Activated CD8-positive, alpha-beta memory T cell treated with anti-CD3 and anti-CD28 coated beads, Interleukin-2, amount 50 U/mL, for 48 hours (primary cell): ENCODE measurements at regions not wholly inside any gene's neighbourhood (a gene's known extent, or its start where the extent isn't known, plus 50 kb on each side); places are given as distances from the start of the nearest gene placed in this dataset.
A peak's percentile ranks its signal among the peaks of the same experiment; 100 is the strongest.

Experiments
- DNase-seq: peaks from one replicate; pipeline ENCODE4 v3.0.0-alpha.2; 2020

DNA sequence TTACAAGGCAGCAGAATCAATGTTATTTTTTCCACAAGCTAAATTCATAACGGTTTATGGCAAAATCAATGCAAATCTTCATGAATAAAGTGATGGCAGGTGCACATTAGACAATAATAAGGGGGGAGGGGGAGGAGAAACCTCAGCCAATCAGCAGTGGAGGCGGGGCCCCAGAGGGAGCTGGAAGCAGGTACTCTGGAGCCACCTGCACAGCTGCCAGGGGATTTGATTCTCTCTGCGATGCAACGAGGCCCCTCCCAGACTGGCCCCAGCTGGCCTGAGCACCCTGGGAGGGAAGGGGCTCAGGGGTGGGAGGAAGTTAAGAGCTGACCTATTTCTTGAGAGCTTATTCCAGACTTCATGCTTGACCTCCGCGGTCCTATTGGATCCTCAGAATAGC, 127.8 kb upstream of the IGSF21 start:
- no peak for DNase-seq

DNA sequence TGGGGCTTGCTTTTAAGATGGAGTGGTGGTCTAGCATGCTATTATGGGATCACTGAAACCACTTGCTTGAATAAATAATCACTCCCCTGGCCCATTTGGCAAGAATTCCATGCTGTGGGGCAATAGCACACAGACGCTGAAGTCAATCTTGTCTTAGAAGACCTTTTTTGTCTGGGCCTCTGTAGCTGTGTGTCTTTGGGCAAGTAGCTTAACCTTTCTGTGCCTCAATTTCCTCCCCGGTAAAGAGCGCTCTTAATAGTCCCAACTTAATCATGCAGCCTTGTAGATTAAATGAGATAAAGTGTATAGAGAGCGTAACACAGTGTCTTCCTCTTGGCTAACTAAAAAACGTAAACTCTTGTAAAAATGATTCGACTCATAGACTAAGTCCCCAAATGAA, 125.4 kb upstream of the IGSF21 start:
- no peak for DNase-seq

DNA sequence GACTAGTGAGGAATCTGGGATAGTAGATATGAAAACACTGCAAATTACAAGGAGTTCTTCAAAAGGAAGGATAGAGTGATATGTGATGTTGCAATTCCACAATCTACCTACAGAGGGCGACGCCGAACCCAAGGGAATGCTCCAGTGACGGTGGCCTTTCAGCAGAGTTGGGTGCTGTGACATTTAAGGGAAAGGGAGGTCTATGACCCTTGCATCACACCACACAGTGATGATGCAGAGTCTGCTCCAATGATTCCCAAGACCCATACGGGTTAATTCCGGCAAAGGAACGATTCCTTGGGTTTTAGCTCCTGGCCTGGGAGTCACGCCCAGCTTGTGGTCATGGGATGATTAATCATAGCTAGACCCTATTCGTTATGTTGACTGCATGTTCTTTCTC, 123.0 kb upstream of the IGSF21 start:
- peak; percentile 62 for DNase-seq

DNA sequence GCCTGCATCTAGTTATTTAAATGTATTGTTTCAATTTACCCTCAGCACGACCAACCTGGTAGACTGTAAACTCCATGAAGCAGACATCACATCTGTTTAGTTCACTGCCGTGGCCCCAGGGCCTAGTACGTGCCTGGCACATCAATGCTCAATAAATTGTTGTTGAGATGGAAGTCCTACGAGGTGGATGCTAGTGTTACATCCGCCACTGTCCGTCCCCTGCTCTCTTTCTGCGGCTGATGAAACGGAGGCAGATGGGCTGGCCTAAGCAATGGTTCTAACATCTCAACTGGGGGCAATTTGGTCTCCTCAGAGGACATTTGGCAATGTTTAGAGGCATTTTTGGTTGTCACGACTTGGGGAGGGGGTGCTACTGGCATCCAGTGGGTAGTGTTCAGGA, 121.4 kb upstream of the IGSF21 start:
- no peak for DNase-seq

DNA sequence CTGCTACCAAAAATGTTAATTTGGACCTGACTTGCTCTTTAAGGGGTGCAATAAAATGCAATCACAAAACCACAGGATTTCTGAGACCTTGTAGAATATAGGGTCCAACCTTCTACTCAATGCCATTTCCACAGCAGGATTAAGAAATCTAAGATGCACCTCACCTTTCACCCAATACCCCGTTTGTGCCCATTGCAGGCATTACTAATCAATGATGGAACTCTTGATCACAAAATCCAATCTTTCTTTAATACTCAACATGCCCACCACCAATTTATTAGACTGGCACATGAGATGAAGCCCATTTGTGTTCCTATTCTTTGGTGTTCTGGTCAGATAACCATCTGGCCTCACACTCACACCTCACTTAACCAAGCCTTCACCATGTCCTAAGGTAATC, 117.2 kb upstream of the IGSF21 start:
- DNase-seq: no peak

DNA sequence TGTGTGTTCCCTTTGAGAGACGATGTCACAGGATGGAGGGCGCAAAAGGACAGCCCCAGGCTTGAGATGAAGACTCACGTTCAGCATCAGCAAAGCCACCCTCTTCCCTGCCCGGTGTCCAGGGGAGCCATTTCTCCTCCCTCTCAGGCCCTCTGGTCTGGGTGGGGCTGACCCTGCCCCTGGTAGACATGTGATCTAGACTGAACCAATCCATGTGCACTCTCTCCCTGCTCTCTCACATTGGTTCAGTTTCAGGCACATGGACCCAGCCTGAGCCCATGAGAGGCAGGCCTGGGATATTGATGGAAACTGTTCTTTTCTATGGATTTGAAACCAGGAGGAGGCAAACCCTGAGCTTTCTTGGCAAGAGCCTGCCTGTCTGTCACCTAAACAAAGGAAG, 115.6 kb upstream of the IGSF21 start:
- DNase-seq: no peak

DNA sequence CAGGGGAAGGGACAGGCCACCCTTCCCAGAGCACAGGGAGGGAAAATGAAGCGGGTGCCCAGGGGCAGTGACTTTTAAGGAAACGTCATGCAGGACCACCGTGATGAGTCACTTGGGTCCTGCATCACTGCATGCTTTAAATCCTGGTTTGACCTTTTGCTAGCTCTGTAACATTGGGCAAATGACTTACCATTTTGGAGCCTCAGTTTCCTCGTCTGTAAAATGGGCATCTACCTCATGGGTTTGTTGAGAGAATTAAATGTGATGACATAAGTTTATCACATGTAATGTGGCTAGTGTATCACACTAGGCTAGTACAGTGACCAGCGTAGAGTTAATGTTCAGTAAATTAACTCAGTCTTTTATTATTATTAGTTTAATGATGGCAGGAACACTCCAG, 114.8 kb upstream of the IGSF21 start:
- no peak for DNase-seq

DNA sequence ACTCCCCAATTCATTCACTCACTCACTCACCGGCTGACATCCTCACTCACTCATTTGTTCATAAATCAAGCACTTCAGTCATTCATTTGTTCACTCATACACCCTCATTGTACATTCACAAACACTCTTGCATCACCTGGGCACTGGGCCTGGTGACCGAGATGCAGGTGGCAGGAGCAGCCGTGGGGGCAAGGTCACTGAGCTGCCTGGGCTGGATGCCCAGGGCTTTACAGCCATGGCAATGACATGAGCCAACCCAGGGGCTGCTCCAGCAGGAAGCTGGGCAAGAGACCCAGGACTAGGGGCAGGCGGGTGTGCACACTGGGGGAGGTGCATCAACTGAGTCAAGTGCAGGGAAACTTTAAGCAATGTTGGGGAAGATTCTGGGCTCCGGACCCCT, 113.6 kb upstream of the IGSF21 start:
- DNase-seq: no peak

DNA sequence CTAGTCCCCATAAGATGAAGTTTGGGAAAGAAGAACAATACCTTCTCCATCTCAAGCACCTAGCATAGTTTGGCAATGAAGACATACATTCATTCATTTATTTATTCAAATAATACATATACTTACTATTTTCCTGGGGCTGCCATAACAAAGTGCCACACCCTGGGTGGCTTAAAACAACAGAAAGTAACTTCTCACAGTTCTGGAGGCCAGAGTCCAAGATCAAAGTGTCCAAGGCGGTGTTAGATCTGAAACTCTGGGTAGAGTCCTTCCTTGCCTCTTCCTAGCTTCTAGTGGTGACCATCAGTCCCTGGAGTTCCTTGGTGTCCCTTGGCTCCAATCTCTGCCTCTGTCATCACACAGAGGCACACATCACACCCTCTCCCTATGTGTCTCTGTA, 112.1 kb upstream of the IGSF21 start:
- DNase-seq: no peak

DNA sequence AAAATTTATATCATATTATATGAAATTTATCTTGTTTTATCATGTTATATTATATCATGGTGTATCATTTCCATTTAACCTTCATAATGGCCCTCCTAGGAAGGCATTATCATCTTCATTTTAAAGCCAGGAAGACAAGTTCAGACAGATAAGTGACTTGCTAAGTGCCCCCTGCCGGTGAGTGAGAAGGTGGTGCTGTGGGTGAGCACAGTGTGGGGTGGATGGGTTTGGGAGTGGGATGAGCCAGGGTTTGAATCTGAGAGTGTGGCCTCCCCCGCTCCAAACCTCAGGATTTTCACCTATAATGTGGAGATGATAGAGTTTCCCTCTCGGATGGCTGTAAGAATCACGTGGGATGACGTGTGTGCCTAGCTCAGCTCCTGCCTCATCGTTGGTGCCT, 108.7 kb upstream of the IGSF21 start:
- DNase-seq: no peak

DNA sequence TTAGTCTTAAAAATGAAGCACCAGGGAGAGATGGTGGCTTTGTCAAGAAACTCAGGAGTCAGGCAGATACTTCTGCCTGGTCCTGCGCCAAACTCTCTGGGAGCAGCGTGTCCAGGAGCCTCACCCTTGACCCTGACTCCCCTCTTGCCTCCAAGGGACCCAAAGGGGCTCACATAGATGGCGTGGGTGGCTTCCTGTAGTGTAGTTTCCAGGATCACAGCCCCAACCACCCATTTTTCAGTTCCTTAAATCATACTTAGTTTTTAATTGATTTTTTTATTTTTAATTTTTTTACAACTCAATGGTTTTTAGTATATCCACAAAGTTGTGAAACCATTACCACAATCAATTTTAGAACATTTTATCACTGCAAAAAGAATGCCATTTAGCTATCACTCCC, 107.7 kb upstream of the IGSF21 start:
- DNase-seq: no peak

DNA sequence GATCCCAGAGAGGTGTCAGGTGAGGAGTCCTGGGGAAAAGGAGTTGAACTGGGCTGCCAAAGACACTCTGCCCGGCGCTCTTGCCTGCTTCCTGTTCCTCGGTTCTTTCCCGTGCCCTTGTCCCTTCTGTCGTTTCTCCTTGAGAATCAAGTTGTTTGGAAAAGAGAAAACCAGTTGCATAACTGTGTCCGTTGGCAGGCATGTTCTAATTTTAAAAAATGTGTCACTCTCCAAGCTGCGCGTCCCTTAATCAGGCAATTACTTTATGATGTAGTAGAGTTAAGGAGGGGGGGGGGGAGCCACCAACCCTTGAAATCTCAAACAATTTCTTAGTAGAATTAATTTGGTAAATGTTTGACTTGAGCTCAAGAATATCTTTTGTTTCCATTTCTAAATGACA, 105.9 kb upstream of the IGSF21 start:
- no peak for DNase-seq

DNA sequence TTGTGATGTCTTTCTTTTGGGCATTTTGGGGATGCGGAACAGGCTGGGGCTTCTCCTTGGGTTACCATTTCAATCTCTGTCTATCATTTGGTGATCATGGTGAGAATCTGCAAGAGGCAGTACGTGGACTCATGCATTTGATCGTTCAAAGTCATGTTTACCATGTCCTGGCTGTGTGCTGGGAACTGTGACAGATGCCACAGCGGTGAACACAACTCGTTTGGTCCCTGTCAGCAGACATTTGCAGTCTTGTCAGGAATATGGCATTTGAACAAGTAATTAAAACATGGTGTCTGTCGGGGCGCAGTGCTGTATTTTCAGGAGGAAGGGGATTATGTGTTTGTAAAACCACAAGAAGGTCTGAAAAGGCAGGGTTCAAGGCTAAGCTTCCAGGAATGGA, 103.3 kb upstream of the IGSF21 start:
- DNase-seq: no peak

DNA sequence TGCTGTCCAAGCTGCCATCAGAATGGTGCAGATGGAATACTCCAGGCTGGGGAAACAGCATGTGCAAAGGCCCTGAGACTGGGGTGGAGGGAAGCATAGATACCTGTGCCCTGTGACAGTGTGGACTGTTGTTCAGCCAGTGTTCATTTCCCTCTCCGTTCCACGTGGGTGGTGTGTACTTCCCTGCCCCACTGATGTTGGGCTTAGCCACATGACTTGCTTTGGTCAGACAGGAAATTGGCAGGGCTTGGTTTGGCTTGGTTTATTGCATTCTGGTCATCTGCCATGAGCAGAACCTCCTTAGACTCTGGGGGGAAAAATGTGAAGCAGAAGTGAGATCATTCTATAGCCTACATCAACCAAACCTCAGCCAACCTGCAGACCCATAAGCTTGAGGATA, 102.4 kb upstream of the IGSF21 start:
- no peak for DNase-seq

DNA sequence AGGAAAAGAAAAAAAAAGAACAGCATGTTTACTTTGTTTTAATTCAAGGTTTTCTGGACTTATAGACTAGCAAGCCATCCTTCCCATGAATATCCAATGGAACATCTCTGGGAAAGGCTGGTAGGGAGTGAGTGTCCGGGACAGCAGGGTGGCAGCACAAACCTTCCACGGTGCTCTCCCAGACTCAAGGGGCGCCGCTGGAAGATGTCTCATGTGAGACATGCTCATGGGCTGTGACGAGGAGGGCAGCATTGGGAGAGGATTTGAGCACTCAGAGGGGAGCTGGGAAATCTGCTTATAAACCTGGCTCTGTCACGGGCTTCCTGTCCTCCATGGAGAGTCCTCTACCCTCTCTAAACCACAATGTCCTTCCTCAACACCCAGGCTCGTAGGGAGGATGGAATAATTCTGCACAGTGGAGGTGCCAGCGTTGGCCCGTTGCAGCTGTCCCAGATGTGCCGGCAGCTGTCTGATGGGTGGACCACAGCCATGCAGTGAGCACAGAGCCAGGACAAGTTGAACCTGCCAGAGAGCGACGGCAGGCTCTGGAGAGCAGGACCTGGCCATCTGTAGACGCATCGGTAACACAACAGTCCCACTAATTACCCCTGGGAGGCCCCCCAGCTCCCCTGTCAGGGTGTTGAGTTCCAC, 100.1 kb upstream of the IGSF21 start:
- DNase-seq: no peak

DNA sequence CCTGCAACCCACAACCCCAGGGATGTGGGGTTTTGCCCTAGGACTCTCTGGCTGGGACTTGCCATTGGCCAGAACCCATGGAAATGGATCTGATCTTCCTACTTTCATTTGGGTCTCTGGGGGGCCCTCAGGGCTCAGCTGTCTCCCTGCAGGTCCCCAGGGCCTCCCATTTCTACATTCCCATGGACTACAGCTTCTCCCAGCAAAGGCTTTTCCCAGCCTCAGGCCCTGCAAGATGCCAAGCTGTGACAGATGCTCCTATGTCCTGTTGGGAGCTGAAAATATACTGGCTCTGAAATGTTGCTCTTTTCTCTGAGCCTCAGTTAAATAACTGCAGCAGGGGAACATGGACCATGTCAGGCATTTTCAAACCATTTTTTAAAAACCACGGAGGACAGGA, 99.5 kb upstream of the IGSF21 start:
- DNase-seq: no peak

DNA sequence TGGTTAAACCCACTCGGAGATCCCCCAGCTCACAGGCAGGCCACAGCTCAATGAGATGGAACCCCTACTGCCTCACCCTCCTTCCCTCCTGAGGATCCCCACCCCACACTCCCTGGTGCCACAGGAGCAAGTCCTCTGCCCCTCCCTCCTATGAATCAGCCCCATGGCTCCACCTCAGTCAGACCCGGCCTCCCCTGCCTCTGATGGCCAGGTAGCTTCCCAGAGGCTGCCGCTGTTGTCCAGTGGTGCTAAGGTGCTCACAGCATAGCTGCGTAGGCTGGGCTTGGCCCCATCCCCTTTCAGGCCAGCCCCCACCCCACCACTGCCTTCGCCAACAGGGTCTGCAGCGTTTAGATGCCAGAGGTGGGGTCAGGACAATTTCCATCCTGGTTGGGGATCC, 98.5 kb upstream of the IGSF21 start:
- DNase-seq: no peak

DNA sequence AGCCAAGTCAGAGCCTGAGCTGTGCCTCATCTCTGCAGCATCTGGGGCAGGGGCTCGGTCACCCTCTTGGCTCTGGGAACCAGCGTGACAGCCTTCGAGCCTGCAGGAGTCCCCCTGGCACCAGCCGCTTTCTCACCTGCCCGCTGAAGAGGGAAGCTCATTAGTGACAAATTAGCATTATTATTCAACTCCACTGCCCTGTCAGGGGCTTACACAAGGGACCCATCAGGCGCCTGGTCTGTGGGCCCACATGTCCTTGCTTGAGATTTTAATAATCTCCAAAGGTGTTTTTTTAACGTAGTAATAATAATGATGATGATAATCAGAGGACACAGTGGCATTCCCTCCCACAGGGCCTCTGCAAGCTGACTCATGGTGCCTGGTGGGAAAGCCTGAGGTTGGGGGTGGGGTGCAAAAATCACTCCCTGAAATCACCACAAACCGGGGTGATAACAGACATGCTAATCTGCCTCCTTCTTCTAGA, 98.1 kb upstream of the IGSF21 start:
- DNase-seq: no peak

DNA sequence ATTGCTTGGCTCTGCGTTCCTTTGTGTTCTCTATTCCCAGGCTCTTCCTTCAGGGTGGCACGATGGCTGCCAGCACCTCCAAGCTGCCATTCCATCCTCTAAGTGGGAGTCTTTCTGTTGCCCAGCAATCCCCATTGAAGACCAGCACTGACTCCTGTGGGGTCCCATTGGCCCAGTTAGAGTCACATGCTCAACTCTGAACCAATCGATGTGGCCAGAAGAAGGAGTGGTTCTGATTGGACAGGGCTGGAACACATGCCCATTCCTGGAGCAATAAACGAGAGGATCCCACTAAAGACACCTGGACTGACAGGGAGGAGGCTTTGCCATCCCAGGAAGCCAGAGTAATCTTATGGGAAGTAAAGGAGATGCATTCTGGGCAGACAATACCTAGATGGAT, 97.2 kb upstream of the IGSF21 start:
- no peak for DNase-seq

DNA sequence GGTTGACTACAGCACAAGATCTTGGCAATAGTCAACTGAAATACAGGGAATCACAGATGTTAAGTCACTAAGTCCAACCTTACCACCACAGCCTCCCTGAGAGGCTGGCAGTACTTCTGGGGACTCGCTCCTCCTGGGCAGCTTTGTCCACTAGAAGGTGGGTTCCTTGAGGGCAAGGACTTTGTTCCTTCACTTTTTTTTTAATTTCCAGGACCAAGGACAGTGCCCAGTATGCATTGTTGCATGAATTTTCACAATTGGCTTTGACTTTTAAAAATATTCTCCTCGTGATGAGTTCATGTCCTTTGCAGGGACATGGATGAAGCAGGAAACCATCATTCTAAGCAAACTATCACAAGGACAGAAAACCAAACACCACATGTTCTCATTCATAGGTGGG, 96.7 kb upstream of the IGSF21 start:
- no peak for DNase-seq

DNA sequence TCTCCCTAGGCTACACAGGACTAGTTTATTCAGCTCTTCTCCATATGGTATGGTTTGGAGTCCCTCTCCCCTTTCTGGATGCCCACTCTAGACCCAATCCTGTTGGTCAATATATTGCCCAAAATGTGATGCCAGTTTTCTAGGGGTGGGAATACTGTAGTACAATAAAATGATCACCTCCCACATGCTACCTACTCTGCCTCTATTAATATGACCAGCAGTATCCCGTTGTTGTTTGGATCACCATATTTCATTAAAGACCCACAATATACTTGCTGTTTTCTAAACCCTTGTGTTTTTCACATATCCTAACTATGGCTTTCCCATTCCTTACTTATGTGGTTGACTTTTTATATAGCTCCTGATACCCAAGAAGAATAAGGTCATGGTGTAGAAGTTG, 95.9 kb upstream of the IGSF21 start:
- no peak for DNase-seq

DNA sequence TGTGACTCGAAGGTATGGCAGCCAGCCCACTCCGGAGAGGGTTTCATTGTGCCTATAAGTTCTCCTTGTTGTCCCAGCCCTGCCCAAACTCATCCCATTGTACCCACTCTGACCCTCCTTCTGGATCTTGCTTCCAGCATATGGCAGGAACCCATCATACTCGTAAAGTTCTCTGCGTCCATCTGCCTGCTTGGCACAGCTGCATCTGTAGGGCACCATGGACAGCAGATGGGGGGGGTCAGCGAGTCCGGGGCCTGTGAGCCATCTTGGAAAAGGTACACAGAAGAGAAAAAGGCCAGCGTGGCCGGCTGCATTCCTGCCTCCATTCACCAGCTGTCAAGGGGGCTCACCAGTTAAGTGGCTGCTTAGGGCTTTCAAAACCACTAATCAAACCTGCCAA, 94.9 kb upstream of the IGSF21 start:
- DNase-seq: no peak

DNA sequence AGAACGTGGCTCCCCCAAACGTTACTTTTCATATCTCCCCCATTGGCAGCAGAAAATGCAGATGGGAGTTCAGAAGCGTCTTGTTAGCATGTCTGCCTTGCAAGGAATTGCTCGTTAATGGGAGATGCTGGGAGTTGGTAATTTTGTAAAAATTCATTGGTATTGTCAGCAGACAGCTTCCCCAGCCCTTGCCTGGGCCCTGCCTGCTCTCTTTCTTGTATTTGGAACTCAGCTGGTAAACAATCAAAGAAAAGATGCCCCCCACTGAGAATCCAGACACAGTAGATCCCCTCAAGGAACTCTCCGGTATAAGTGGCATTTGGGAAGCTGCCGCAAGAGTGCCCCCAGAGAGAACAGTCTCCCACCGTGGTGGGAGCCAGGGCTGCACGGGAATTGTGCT, 94.4 kb upstream of the IGSF21 start:
- no peak for DNase-seq

DNA sequence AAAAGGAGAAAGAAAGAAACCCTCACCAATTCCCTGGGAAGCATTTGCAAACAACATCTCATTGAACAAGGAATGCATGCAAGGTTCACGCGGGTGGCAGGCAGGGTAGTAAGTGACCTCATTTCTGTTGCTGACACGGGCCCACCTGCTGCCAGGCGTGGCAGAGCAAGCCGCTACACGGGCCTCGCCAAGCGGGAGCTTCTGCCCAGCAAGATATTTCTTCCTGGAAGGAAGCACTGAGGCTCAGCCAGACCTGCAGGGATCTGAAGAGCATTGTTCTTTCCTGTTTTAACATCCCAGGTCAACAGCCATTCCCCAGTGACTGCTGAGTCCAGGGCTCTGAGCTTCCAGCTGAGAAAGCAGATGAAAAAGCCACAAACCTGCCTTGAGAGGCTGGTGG, 91.9 kb upstream of the IGSF21 start:
- no peak for DNase-seq

DNA sequence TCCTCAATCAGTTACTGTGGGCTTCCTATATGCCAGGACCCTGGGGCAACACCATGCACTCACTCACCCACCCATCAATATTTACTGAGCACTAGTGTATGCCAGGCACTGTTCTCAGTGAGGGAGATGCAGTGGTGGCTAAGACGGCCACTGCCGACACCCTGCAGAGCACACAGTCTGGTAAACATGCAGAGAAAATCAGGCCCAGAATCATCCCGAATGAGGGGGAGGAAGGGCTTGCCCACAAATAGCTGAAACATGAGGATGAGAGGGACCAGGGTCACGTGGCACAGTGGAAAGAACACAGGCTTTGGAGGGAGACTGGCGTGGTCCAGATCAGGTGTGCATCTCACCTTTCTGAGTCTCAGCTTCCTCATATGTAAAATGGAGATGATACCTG, 89.2 kb upstream of the IGSF21 start:
- no peak for DNase-seq
